Tibial nerve (tissue), 4 donors: ENCODE measurements at regions not wholly inside any gene's neighbourhood (a gene's known extent, or its start where the extent isn't known, plus 50 kb on each side); places are given as distances from the start of the nearest gene placed in this dataset.

ENCODE experiments used
- DNase-seq, 2 donors: peaks; one replicate each; pipeline ENCODE4 v3.0.0-alpha.2; 2019; ENCODE audit warnings: low spot score in 2 of 2
- H3K27ac ChIP-seq, 4 donors: fragments of 200-600 bp; sonication (generic) in 3 of 4; one replicate each; pipeline ENCODE4 v1.5.1; 2017 to 2019; ENCODE audit warnings: mild to moderate bottlenecking in 1 of 4
- H3K27me3 ChIP-seq, 2 donors: fragments of 200-600 bp; sonication (generic) in 1 of 2; one replicate each; pipeline versions ENCODE4 v1.5.1 to v1.6.0; 2017 to 2019
- H3K36me3 ChIP-seq, 3 donors: fragments of 200-600 bp; sonication (generic); one replicate each; pipeline ENCODE4 v1.5.1; 2018 to 2019
- H3K4me1 ChIP-seq, 4 donors: fragments of 200-600 bp; sonication (generic) in 3 of 4; one replicate each; pipeline ENCODE4 v1.5.1; 2017 to 2019
- H3K4me3 ChIP-seq, 4 donors: fragments of 200-600 bp; sonication (generic) in 3 of 4; one replicate each; pipeline ENCODE4 v1.5.1; 2017 to 2019; ENCODE audit warnings: mild to moderate bottlenecking in 1 of 4, moderate library complexity in 1 of 4
- H3K9me3 ChIP-seq, 4 donors: fragments of 200-600 bp; sonication (generic) in 3 of 4; one replicate each; pipeline ENCODE4 v1.5.1; 2017 to 2019
- EP300 ChIP-seq, 2 donors: sonication (generic); formaldehyde crosslinking; IDR thresholded peaks; one replicate each; pipeline ENCODE4 v1.6.1; 2017; ENCODE audit warnings: antibody characterized with exemption in 2 of 2, mild to moderate bottlenecking in 1 of 2
- POLR2A ChIP-seq, 2 donors: fragments of 450-650 bp; IDR thresholded peaks; one replicate each; pipeline ENCODE4 v1.6.1; 2017; ENCODE audit warnings: antibody characterized with exemption in 2 of 2, mild to moderate bottlenecking in 2 of 2, moderate library complexity in 2 of 2
- WGBS, 2 donors: methylation state at CpG; one replicate each; pipeline ENCODE4 v1.1.5; 2018; 5-methylcytosine and 5-hydroxymethylcytosine counted together
- TF ChIP-seq, protein P1 (sequence below), 5 experiments: fragments of 200-600 bp in 3 of 5; fragments of 450-650 bp in 2 of 5; sonication (generic) in 3 of 5; IDR thresholded peaks; one replicate each; pipeline ENCODE4 v1.5.1; 2016 to 2019; ENCODE audit warnings: antibody characterized with exemption in 5 of 5, mild to moderate bottlenecking in 3 of 5, moderate library complexity in 2 of 5

DNA sequence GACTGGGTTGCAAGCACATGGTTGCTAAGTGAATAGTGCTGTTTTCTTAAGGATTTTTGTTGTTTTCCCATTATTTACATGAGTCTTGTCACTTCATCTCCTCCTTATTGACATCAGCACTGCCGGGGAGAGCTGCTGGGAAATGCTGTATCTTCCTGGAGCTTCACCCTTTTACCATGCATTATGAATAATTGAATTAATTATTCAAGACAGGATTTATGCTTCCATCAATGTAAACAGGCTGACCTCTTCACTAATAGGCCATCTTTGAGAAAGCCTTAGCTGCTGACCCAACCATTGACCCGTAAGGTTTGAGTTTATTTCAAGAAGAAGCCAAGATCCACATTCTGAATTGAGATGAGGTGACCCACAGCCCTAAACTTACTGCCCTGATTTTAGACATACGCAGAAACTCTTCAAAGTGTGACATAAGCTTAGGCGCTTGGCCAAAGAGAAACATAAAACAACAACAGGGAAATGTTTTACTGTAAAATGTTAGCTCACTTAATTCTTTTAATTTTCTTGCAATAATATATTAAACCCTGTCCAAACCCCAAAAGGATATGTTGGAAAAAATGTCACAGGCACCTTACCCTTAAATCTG, 365.5 kb upstream of the SYT4 start:
- no peak for DNase-seq
- no peaks in the 10 kb centered on the region for H3K4me1 ChIP-seq
- H3K27ac ChIP-seq, result no peak overlapping the region
- H3K36me3 ChIP-seq, result no peaks in the 10 kb centered on the region
- no peaks in the 10 kb centered on the region for H3K27me3 ChIP-seq
- 59 to 63% methylated on average over 4 of the region's 4 CpGs for WGBS, 2 donors
- TF ChIP-seq EP300 (IDR thresholded peaks at IDR 0.05), result no peak
- no peak for TF ChIP-seq POLR2A (IDR thresholded peaks at IDR 0.05)
- TF ChIP-seq, protein P1, sequence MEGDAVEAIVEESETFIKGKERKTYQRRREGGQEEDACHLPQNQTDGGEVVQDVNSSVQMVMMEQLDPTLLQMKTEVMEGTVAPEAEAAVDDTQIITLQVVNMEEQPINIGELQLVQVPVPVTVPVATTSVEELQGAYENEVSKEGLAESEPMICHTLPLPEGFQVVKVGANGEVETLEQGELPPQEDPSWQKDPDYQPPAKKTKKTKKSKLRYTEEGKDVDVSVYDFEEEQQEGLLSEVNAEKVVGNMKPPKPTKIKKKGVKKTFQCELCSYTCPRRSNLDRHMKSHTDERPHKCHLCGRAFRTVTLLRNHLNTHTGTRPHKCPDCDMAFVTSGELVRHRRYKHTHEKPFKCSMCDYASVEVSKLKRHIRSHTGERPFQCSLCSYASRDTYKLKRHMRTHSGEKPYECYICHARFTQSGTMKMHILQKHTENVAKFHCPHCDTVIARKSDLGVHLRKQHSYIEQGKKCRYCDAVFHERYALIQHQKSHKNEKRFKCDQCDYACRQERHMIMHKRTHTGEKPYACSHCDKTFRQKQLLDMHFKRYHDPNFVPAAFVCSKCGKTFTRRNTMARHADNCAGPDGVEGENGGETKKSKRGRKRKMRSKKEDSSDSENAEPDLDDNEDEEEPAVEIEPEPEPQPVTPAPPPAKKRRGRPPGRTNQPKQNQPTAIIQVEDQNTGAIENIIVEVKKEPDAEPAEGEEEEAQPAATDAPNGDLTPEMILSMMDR (IDR thresholded peaks at IDR 0.05), result no peak
- H3K4me3 ChIP-seq, result no peak overlapping the region
- H3K9me3 ChIP-seq, result peaks cover 0 to 8% (median 0%) of the 10 kb centered on the region in 4 donors

DNA sequence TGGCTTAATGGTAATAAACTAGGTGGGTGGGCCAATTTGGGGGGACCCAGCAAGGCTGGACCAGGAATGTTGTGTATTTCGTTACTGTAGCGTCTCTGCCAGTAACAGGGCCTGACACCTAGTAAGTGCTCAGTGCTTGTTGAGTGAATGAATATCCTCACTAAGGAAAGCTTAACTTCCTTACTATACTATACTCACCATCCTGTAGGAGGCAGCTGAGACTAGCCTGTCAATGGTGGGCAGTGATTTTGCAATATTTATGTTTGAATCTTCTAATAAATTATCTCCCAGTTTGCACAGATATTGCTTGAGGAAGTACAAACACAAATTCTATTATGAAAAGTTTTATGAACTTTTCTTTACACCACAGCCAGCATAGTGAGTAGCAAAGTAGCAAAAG, 370.7 kb upstream of the SYT4 start:
- 89 to 100% methylated on average over 2 of the region's 2 CpGs for WGBS, 2 donors
- Histone ChIP-seq H3K27ac (no peak overlapping the region), H3K4me3 (no peak overlapping the region), H3K27me3 (no peaks in the 10 kb centered on the region), H3K36me3 (no peaks in the 10 kb centered on the region), H3K4me1 (no peaks in the 10 kb centered on the region), H3K9me3 (no peaks in the 10 kb centered on the region)
- no peak for DNase-seq
- TF ChIP-seq, protein P1 (IDR thresholded peaks at IDR 0.05), result no peak
- TF ChIP-seq POLR2A (IDR thresholded peaks at IDR 0.05), result no peak
- TF ChIP-seq EP300 (IDR thresholded peaks at IDR 0.05), result no peak

DNA sequence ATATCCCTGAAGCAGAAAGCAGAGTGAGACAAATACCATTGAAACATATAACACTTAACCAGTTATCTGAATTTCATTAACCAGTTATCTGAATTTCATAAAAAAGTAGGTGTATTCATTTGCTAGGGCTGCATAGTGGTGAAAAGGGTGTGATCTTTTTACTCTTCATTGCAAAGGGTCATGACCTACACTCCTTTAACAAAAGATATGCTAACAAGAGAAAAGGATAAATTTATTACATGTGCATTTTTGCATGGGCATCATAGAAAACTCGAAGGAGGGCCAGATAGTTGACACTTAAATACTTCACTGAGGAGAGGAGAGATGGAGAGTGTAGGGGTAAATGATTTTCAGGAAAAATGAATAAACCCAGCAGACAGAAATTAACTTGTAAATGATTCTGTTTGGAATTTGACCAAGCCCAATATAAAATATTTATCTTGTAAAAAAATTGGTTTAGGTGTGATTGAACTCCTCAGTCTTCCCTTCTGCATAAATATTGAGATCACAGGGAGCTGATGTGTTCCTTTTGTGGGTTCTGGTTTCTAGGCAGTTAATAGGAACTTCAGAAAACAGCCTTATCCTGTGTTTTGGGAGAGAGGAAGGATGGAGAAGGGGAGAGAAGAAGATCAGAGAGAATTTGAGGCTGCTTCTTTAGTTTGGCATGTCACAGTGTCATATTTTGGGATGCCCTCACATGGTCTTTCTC, 372.5 kb upstream of the SYT4 start:
- H3K4me1 ChIP-seq, result no peaks in the 10 kb centered on the region
- 48 to 57% methylated on average over 1 of the region's 1 CpG for WGBS, 2 donors
- no peak overlapping the region for H3K27ac ChIP-seq
- no peak overlapping the region for H3K4me3 ChIP-seq
- TF ChIP-seq POLR2A (IDR thresholded peaks at IDR 0.05), result no peak
- TF ChIP-seq EP300 (IDR thresholded peaks at IDR 0.05), result no peak
- TF ChIP-seq, protein P1 (IDR thresholded peaks at IDR 0.05), result no peak
- DNase-seq, result no peak
- no peaks in the 10 kb centered on the region for H3K36me3 ChIP-seq
- peaks cover 0 to 9% (median 0%) of the 10 kb centered on the region in 4 donors for H3K9me3 ChIP-seq
- no peaks in the 10 kb centered on the region for H3K27me3 ChIP-seq

DNA sequence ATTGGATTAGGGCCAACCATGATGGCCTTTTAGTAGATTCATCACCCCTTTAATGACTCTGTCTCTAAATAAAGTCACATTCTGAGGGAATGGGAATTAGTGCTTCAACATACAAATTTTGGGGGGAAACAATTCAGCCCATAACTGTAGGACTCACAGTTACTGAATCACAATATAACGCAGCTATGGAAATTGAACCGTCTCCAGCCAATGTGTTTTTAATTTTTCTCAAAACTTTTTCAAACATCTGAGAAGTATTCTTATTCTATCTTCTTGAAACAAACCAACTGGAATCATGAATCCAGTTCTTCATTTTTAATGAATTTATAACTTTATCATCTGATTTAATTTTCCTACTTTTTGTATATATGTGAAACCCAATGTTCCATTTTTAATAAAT, 373.1 kb upstream of the SYT4 start:
- H3K9me3 ChIP-seq, result peaks cover 0 to 10% (median 0%) of the 10 kb centered on the region in 4 donors
- H3K36me3 ChIP-seq, result no peaks in the 10 kb centered on the region
- no peak overlapping the region for H3K4me3 ChIP-seq
- DNase-seq, result no peak
- 19 to 23% methylated on average over 2 of the region's 2 CpGs for WGBS, 2 donors
- TF ChIP-seq EP300 (IDR thresholded peaks at IDR 0.05) (no peak), POLR2A (IDR thresholded peaks at IDR 0.05) (no peak)
- TF ChIP-seq, protein P1 (IDR thresholded peaks at IDR 0.05), result no peak
- no peaks in the 10 kb centered on the region for H3K27me3 ChIP-seq
- H3K4me1 ChIP-seq, result no peaks in the 10 kb centered on the region
- H3K27ac ChIP-seq, result no peak overlapping the region

DNA sequence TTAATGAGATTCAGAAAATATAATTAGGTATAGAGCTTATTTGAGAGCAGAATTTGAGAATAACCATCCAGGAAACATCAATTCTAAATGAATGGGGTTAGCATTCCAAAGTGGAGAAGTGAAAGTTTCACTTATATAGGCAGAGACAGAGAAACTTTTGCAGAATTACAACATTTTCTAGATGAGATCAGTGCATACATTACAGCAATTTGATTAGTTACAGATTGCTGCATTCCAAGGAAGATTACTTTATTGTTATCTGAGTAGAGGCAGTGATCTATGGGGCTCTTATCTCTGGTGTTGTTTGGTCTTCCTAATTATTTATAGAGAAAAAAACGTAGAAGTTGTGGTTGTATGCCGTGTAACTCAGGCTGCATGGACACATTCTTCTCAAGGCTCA, 373.8 kb upstream of the SYT4 start:
- Histone ChIP-seq H3K36me3 (no peaks in the 10 kb centered on the region), H3K4me3 (no peak overlapping the region), H3K27ac (no peak overlapping the region), H3K9me3 (peaks cover 0 to 10% (median 0%) of the 10 kb centered on the region in 4 donors), H3K27me3 (no peaks in the 10 kb centered on the region), H3K4me1 (no peaks in the 10 kb centered on the region)
- 59 to 68% methylated on average over 2 of the region's 2 CpGs for WGBS, 2 donors
- TF ChIP-seq EP300 (IDR thresholded peaks at IDR 0.05), result no peak
- no peak for TF ChIP-seq POLR2A (IDR thresholded peaks at IDR 0.05)
- TF ChIP-seq, protein P1 (IDR thresholded peaks at IDR 0.05), result no peak
- no peak for DNase-seq
